ENCODE measurements at regions not wholly inside any gene's neighbourhood (a gene's known extent, or its start where the extent isn't known, plus 50 kb on each side); places are given as distances from the start of the nearest gene placed in this dataset.

GRCh38 chr4:111717921-111718320, 427.3 kb upstream of the FAM241A start:
- no peak overlapping the region for H3K27ac ChIP-seq
- TF ChIP-seq ZFX (IDR thresholded peaks at IDR 0.05; ENCODE audit: borderline replicate concordance) (no peak), CTCF (IDR thresholded peaks at IDR 0.05) (no peak)

- no peak for TF ChIP-seq ZFX (IDR thresholded peaks at IDR 0.05; ENCODE audit: borderline replicate concordance)
- no peak for TF ChIP-seq CTCF (IDR thresholded peaks at IDR 0.05)
- H3K27ac ChIP-seq, result no peak overlapping the region
Measured at GRCh38 chr4:111718763-111719559, 426.3 kb upstream of the FAM241A start.

GRCh38 chr4:111720866-111721265, 424.4 kb upstream of the FAM241A start:
- TF ChIP-seq CTCF (IDR thresholded peaks at IDR 0.05), result no peak
- H3K27ac ChIP-seq, result no peak overlapping the region

GRCh38 chr4:111722213-111722720, 423.0 kb upstream of the FAM241A start:
- H3K27ac ChIP-seq, result no peak overlapping the region
- TF ChIP-seq CTCF (IDR thresholded peaks at IDR 0.05), result no peak
- TF ChIP-seq ZFX (IDR thresholded peaks at IDR 0.05; ENCODE audit: borderline replicate concordance), result no peak

- TF ChIP-seq ZFX (IDR thresholded peaks at IDR 0.05; ENCODE audit: borderline replicate concordance), result no peak
- no peak for TF ChIP-seq CTCF (IDR thresholded peaks at IDR 0.05)
Measured at GRCh38 chr4:111736516-111736915, 408.7 kb upstream of the FAM241A start.

GRCh38 chr4:111744847-111745246, 400.4 kb upstream of the FAM241A start:
- no peak for TF ChIP-seq CTCF (IDR thresholded peaks at IDR 0.05)
- no peak for TF ChIP-seq ZFX (IDR thresholded peaks at IDR 0.05; ENCODE audit: borderline replicate concordance)
- no peak overlapping the region for H3K27ac ChIP-seq

More at GRCh38 chr4:111736516-111736915, 408.7 kb upstream of the FAM241A start:
- no peak overlapping the region for H3K27ac ChIP-seq

GRCh38 chr4:111748157-111748556, 397.1 kb upstream of the FAM241A start:
- TF ChIP-seq CTCF (IDR thresholded peaks at IDR 0.05) (no peak), ZFX (IDR thresholded peaks at IDR 0.05; ENCODE audit: borderline replicate concordance) (no peak)
- no peak overlapping the region for H3K27ac ChIP-seq
